ENCODE measurements at regions not wholly inside any gene's neighbourhood (a gene's known extent, or its start where the extent isn't known, plus 50 kb on each side); places are given as distances from the start of the nearest gene placed in this dataset.
"Not testable (repeated sequence)": the region's sequence is repeated elsewhere in the genome, so short reads cannot be mapped to it uniquely, and the experiment has no call there.

- DNase-seq, result no peak
- Histone ChIP-seq H3K27ac (no peak overlapping the region), H3K4me3 (ENCODE audit: low read depth, low read length) (no peak overlapping the region), H3K36me3 (replicated peaks) (no peaks in the 10 kb centered on the region), H3K27me3 (replicated peaks) (no peaks in the 10 kb centered on the region)
- in situ Hi-C loops (cut with HindIII; ENCODE audit: low pct_ligation_motif_present, low sequenced_read_pairs), result no loop called here
- no peak for TF ChIP-seq CTCF (IDR thresholded peaks at IDR 0.05; ENCODE audit: low read depth, low read length, missing control alignments)
Observed at GRCh38 chr10:118873738-118874105, 119.0 kb upstream of the CACUL1 start.

GRCh38 chr10:118874171-118874570 is 119.4 kb upstream of the CACUL1 start:
- H3K27ac ChIP-seq, result no peak overlapping the region
- H3K27me3 ChIP-seq (replicated peaks), result no peaks in the 10 kb centered on the region
- TF ChIP-seq CTCF (IDR thresholded peaks at IDR 0.05; ENCODE audit: low read depth, low read length, missing control alignments), result no peak
- no peaks in the 10 kb centered on the region for H3K36me3 ChIP-seq (replicated peaks)
- no peak overlapping the region for H3K4me3 ChIP-seq (ENCODE audit: low read depth, low read length)
- in situ Hi-C loops (cut with HindIII; ENCODE audit: low pct_ligation_motif_present, low sequenced_read_pairs), result no loop called here
- no peak for DNase-seq

GRCh38 chr10:118875087-118875486 is 120.3 kb upstream of the CACUL1 start:
- Histone ChIP-seq H3K27me3 (replicated peaks) (no peaks in the 10 kb centered on the region), H3K4me3 (ENCODE audit: low read depth, low read length) (no peak overlapping the region), H3K36me3 (replicated peaks) (no peaks in the 10 kb centered on the region), H3K27ac (no peak overlapping the region)
- no peak for TF ChIP-seq CTCF (IDR thresholded peaks at IDR 0.05; ENCODE audit: low read depth, low read length, missing control alignments)
- DNase-seq, result no peak
- in situ Hi-C loops (cut with HindIII; ENCODE audit: low pct_ligation_motif_present, low sequenced_read_pairs), result no loop called here

- Histone ChIP-seq H3K27ac (no peak overlapping the region), H3K4me3 (ENCODE audit: low read depth, low read length) (no peak overlapping the region), H3K27me3 (replicated peaks) (no peaks in the 10 kb centered on the region), H3K36me3 (replicated peaks) (no peaks in the 10 kb centered on the region)
- DNase-seq, result no peak
- no peak for TF ChIP-seq CTCF (IDR thresholded peaks at IDR 0.05; ENCODE audit: low read depth, low read length, missing control alignments)
- in situ Hi-C loops (cut with HindIII; ENCODE audit: low pct_ligation_motif_present, low sequenced_read_pairs), result no loop called here
Observed at GRCh38 chr10:118882741-118883140, 128.0 kb upstream of the CACUL1 start.

- Histone ChIP-seq H3K36me3 (replicated peaks) (no peaks in the 10 kb centered on the region), H3K27ac (no peak overlapping the region), H3K4me3 (ENCODE audit: low read depth, low read length) (no peak overlapping the region), H3K27me3 (replicated peaks) (no peaks in the 10 kb centered on the region)
- in situ Hi-C loops (cut with HindIII; ENCODE audit: low pct_ligation_motif_present, low sequenced_read_pairs), result no loop called here
- TF ChIP-seq CTCF (IDR thresholded peaks at IDR 0.05; ENCODE audit: low read depth, low read length, missing control alignments), result no peak
- DNase-seq, result no peak
Observed at GRCh38 chr10:118892255-118892654, 137.3 kb upstream of the NANOS1 start.

- DNase-seq; H3K27ac ChIP-seq; in situ Hi-C loops (cut with HindIII; ENCODE audit: low pct_ligation_motif_present, low sequenced_read_pairs); H3K27me3 ChIP-seq (replicated peaks); H3K36me3 ChIP-seq (replicated peaks); H3K4me3 ChIP-seq (ENCODE audit: low read depth, low read length): not testable (repeated sequence)
Observed at GRCh38 chr10:118894891-118895290, 134.6 kb upstream of the NANOS1 start.
